HG03025 (cell line): ENCODE measurements at regions not wholly inside any gene's neighbourhood (a gene's known extent, or its start where the extent isn't known, plus 50 kb on each side); places are given as distances from the start of the nearest gene placed in this dataset.
A peak's percentile ranks its signal among the peaks of the same experiment; 100 is the strongest.

Source experiments
- ATAC-seq: cut with Tn5 transposase; IDR thresholded peaks from one replicate; pipeline ENCODE4 v1.9.1; 2021; ENCODE audit warnings: mild to moderate bottlenecking, moderate library complexity; ENCODE audit not compliant: unreplicated experiment, low FRiP score

- no peak for ATAC-seq
Observed at GRCh38 chr11:81916451-81916850, 817.2 kb downstream of the FAM181B start.

- no peak for ATAC-seq
Observed at GRCh38 chr11:81915045-81915444, 818.6 kb downstream of the FAM181B start.

- ATAC-seq, result no peak
Observed at GRCh38 chr11:81913793-81914192, 819.9 kb downstream of the FAM181B start.

- ATAC-seq, result no peak
Observed at GRCh38 chr11:81907996-81908395, 825.7 kb downstream of the FAM181B start.

GRCh38 chr11:81899156-81899555 lies 834.5 kb downstream of the FAM181B start:
- no peak for ATAC-seq

- ATAC-seq, result no peak
Observed at GRCh38 chr11:81897639-81898038, 836.0 kb downstream of the FAM181B start.

GRCh38 chr11:81895258-81895657 lies 838.4 kb downstream of the FAM181B start:
- no peak for ATAC-seq

- no peak for ATAC-seq
Observed at GRCh38 chr11:81892770-81893635, 840.7 kb downstream of the FAM181B start.

- no peak for ATAC-seq
Observed at GRCh38 chr11:81888391-81888790, 845.3 kb downstream of the FAM181B start.

- ATAC-seq, result no peak
Observed at GRCh38 chr11:81887671-81888070, 846.0 kb downstream of the FAM181B start.

GRCh38 chr11:81886406-81887075 lies 847.1 kb downstream of the FAM181B start:
- ATAC-seq, result no peak

- ATAC-seq, result no peak
Observed at GRCh38 chr11:81874635-81875034, 859.0 kb downstream of the FAM181B start.

- no peak for ATAC-seq
Observed at GRCh38 chr11:81870815-81871214, 862.8 kb downstream of the FAM181B start.

- peak; percentile 71 for ATAC-seq
Observed at GRCh38 chr11:81870066-81870412, 863.6 kb downstream of the FAM181B start.

GRCh38 chr11:81869351-81870065 lies 864.2 kb downstream of the FAM181B start:
- peak; percentile 94 for ATAC-seq

- ATAC-seq, result no peak
Observed at GRCh38 chr11:81866896-81867295, 866.8 kb downstream of the FAM181B start.

GRCh38 chr11:81857386-81857785 lies 876.3 kb downstream of the FAM181B start:
- no peak for ATAC-seq

- no peak for ATAC-seq
Observed at GRCh38 chr11:81853791-81854190, 879.9 kb downstream of the FAM181B start.

GRCh38 chr11:81852896-81853295 lies 880.8 kb downstream of the FAM181B start:
- ATAC-seq, result no peak

GRCh38 chr11:81840380-81840779 lies 893.3 kb downstream of the FAM181B start:
- no peak for ATAC-seq

- no peak for ATAC-seq
Observed at GRCh38 chr11:81839976-81840375, 893.7 kb downstream of the FAM181B start.
